ENCODE measurements at regions not wholly inside any gene's neighbourhood (a gene's known extent, or its start where the extent isn't known, plus 50 kb on each side); places are given as distances from the start of the nearest gene placed in this dataset.
"Not testable (repeated sequence)": the region's sequence is repeated elsewhere in the genome, so short reads cannot be mapped to it uniquely, and the experiment has no call there.

DNA sequence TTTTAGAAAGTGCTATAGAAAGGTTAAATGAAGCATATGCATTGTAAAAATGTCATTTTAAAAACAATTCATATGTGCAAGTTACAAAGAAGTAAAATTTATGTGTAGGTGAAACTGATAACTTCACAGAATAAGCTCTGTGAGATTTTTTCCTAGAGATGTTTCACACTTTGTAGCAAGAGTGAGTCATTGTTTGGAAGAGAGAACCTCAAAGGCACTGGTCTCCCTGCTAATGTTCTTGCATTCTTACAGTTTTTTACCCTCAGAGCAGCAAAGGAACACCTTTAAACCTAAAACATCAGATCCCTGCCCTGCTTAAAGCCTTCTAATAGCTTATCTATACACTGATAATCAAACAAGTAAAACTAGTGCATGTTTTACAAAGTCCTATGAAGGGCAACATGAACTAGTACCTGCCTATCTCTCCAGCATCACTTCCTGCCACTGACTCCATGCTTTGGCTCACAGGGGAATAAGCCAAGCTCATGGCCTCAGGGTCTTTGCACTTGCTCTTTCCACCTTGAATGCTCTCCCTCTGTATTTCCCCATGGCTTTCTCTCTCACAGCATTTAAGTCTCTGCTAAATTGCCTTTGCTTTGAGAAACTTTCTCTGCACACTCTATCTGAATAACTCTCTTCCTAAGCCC is 997.0 kb downstream of the GATA3 start:
- intact Hi-C loops (cut with DNase I) = no loop called here
- Histone ChIP-seq H3K27ac (no peak overlapping the region), H3K4me3 (no peak overlapping the region), H3K9me3 (peaks cover 10% of the 10 kb centered on the region), H3K27me3 (ENCODE audit: low read depth) (no peaks in the 10 kb centered on the region), H3K36me3 (no peaks in the 10 kb centered on the region), H3K4me1 (no peaks in the 10 kb centered on the region)
- TF ChIP-seq, protein P1, sequence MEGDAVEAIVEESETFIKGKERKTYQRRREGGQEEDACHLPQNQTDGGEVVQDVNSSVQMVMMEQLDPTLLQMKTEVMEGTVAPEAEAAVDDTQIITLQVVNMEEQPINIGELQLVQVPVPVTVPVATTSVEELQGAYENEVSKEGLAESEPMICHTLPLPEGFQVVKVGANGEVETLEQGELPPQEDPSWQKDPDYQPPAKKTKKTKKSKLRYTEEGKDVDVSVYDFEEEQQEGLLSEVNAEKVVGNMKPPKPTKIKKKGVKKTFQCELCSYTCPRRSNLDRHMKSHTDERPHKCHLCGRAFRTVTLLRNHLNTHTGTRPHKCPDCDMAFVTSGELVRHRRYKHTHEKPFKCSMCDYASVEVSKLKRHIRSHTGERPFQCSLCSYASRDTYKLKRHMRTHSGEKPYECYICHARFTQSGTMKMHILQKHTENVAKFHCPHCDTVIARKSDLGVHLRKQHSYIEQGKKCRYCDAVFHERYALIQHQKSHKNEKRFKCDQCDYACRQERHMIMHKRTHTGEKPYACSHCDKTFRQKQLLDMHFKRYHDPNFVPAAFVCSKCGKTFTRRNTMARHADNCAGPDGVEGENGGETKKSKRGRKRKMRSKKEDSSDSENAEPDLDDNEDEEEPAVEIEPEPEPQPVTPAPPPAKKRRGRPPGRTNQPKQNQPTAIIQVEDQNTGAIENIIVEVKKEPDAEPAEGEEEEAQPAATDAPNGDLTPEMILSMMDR (IDR thresholded peaks at IDR 0.05) = no peak
- ATAC-seq (no peak), DNase-seq (no peak)

DNA sequence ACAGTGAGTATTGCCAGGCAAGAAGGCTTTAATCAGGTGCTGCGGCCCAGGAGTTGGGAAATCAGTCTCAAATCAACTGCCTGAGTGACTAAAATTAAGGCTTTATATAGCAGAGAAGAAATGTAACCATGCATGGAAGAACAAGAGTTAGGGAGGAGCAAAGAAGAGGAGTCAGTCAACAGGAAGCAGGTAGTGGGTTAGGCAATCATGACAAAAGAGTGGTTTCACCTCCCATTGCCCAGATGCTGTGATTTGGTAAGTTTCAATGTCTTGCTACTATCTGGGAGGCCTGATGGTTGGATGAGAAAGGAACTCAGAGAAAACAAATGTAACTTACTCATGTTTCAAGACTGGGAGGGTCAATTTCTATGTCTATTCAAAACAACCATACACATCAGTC is 998.3 kb downstream of the GATA3 start:
- intact Hi-C loops (cut with DNase I) = no loop called here
- Histone ChIP-seq H3K27ac (no peak overlapping the region), H3K9me3 (peaks cover 10% of the 10 kb centered on the region), H3K4me1 (no peaks in the 10 kb centered on the region), H3K27me3 (ENCODE audit: low read depth) (no peaks in the 10 kb centered on the region), H3K4me3 (no peak overlapping the region), H3K36me3 (no peaks in the 10 kb centered on the region)
- TF ChIP-seq, protein P1 (IDR thresholded peaks at IDR 0.05) = no peak
- ATAC-seq (no peak), DNase-seq (no peak)

DNA sequence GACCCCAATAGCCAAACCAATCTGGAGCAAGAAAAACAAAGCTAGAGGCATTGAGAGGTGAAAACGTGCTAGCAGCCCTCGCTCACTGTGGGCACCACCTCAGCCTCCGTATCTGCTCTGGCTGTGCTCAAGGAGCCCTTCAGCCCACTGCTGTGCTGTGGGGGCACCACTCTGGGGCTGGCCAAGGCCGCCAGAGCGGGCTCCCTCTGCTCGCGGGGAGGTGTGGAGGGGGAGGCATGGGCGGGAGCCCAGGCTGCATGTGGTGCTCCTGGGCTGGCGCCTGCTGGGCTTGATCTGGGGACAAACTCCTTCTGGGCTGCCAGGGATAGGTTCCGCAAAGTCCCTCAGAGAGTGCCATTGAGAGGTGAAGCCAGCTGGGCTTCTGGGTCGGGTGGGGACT is 1002.0 kb downstream of the GATA3 start:
- no peaks in the 10 kb centered on the region for H3K9me3 ChIP-seq
- no peaks in the 10 kb centered on the region for H3K36me3 ChIP-seq
- intact Hi-C loops (cut with DNase I) = no loop called here
- TF ChIP-seq, protein P1 (IDR thresholded peaks at IDR 0.05) = no peak
- peak; percentile 26 for DNase-seq
- H3K27me3 ChIP-seq (ENCODE audit: low read depth) = no peaks in the 10 kb centered on the region
- ATAC-seq = no peak
- H3K4me1 ChIP-seq = no peaks in the 10 kb centered on the region
- H3K27ac ChIP-seq = no peak overlapping the region
- H3K4me3 ChIP-seq = no peak overlapping the region

DNA sequence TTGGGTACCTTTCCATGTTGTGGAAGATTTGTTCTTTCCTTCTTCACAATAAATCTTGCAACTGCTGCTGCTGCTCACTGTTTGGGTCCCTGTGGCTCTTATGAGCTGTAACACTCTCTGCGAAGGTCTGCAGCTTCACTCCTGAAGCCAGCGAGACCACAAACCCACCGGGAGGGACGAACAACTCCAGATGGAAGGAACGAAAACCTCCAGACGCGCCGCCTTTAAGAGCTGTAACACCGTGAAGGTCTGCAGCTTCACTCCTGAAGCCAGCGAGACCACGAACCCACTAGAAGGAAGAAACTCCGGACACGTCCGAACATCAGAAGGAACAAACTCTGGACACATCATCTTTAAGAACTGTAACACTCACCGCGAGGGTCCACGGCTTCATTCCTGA is 1002.8 kb downstream of the GATA3 start:
- intact Hi-C loops (cut with DNase I); H3K9me3 ChIP-seq; ATAC-seq: not testable (repeated sequence)

DNA sequence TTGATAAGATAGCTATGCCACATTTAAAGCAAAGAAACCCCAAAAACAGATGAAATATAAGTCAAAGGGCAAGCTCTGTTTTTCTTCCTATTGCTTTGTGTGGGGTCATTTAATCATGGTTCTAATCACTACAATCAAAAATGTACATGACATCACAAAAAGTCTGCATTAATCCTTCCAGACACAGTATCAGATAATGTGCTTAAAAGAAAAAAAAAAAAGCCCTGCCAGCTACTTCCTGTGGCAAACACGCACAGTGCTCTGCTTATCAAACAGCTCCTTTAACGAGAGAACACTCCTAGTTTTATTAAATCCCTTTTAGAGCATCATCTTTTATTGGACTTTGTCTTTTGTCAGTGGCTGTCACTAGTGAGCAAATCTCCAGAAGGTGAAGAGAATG is 1005.8 kb downstream of the GATA3 start:
- H3K27ac ChIP-seq = no peak overlapping the region
- no peaks in the 10 kb centered on the region for H3K36me3 ChIP-seq
- intact Hi-C loops (cut with DNase I) = no loop called here
- no peaks in the 10 kb centered on the region for H3K4me1 ChIP-seq
- TF ChIP-seq, protein P1 (IDR thresholded peaks at IDR 0.05) = no peak
- no peak overlapping the region for H3K4me3 ChIP-seq
- no peaks in the 10 kb centered on the region for H3K27me3 ChIP-seq (ENCODE audit: low read depth)
- no peak for DNase-seq
- ATAC-seq = no peak
- H3K9me3 ChIP-seq = no peaks in the 10 kb centered on the region

More for the DNA sequence above, 1002.8 kb downstream of the GATA3 start:
- not testable (repeated sequence) for H3K27ac ChIP-seq; H3K36me3 ChIP-seq; DNase-seq; H3K4me1 ChIP-seq; H3K27me3 ChIP-seq (ENCODE audit: low read depth); H3K4me3 ChIP-seq

DNA sequence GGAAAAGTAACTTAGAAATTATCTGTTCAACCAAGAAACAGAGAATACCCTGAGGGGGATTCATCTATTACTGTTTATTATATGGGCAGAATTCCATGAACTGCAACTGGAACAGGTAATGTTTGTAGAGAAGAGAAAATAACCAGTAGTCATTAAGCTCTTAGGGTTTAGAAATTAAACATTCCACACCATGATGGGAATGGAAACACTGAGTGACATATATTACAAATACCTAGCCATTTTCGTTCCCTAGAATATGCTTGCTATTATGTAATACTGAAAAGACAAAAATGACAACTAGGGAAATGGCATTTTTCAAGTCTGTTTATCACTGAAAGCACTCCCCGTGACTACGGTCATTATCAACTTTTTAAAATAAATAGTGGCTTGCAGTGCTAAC is 1007.4 kb downstream of the GATA3 start:
- no peaks in the 10 kb centered on the region for H3K36me3 ChIP-seq
- ATAC-seq = no peak
- intact Hi-C loops (cut with DNase I) = no loop called here

More for the DNA sequence above, 1007.4 kb downstream of the GATA3 start:
- H3K27me3 ChIP-seq (ENCODE audit: low read depth) = no peaks in the 10 kb centered on the region
- no peaks in the 10 kb centered on the region for H3K9me3 ChIP-seq
- H3K4me3 ChIP-seq = no peak overlapping the region
- H3K27ac ChIP-seq = no peak overlapping the region
- TF ChIP-seq, protein P1 (IDR thresholded peaks at IDR 0.05) = no peak
- DNase-seq = no peak
- H3K4me1 ChIP-seq = no peaks in the 10 kb centered on the region
